Ectodermal cell (in vitro differentiated cells): ENCODE measurements at regions not wholly inside any gene's neighbourhood (a gene's known extent, or its start where the extent isn't known, plus 50 kb on each side); places are given as distances from the start of the nearest gene placed in this dataset.

Experiments
- H3K27ac ChIP-seq: 2 replicates; pipeline ENCODE4 v1.7.0; 2013; ENCODE audit warnings: mild to moderate bottlenecking, low read depth, low read length; ENCODE audit not compliant: insufficient read depth, poor library complexity, severe bottlenecking
- H3K27me3 ChIP-seq: 2 replicates; pipeline ENCODE4 v1.7.0; 2013; ENCODE audit warnings: mild to moderate bottlenecking, low read length; ENCODE audit not compliant: insufficient read depth, control insufficient read depth, poor library complexity, severe bottlenecking
- H3K36me3 ChIP-seq: one replicate; pipeline ENCODE4 v1.7.0; 2013; ENCODE audit warnings: low read length; ENCODE audit not compliant: control insufficient read depth, insufficient read depth
- H3K4me1 ChIP-seq: one replicate; pipeline ENCODE4 v1.7.0; 2013; ENCODE audit warnings: low read length; ENCODE audit not compliant: control insufficient read depth, insufficient read depth
- H3K4me3 ChIP-seq: 2 replicates; pipeline ENCODE4 v1.7.0; 2013; ENCODE audit warnings: low read depth, low read length, control low read depth; ENCODE audit not compliant: insufficient read depth
- H3K9me3 ChIP-seq: 2 replicates; pipeline ENCODE4 v1.7.0; 2013; ENCODE audit warnings: mild to moderate bottlenecking, low read length, moderate library complexity; ENCODE audit not compliant: control insufficient read depth
- whole genome bisulfite sequencing, 2 experiments: methylation state at CpG; one replicate each; pipeline ENCODE4 v1.1.7; 2013; ENCODE audit warnings: missing lambda C conversion rate in 2 of 2; 5-methylcytosine and 5-hydroxymethylcytosine counted together

GRCh38 chr14:87879389-87879788, 113.6 kb downstream of the GALC start:
- H3K36me3 ChIP-seq: no peaks in the 10 kb centered on the region
- H3K27me3 ChIP-seq: no peaks in the 10 kb centered on the region
- H3K4me3 ChIP-seq: no peak overlapping the region
- 87 to 91% methylated on average over 4 to 5 of the region's 5 CpGs for WGBS, 2 experiments
- no peak overlapping the region for H3K27ac ChIP-seq
- no peaks in the 10 kb centered on the region for H3K4me1 ChIP-seq
- H3K9me3 ChIP-seq: no peaks in the 10 kb centered on the region

DNA sequence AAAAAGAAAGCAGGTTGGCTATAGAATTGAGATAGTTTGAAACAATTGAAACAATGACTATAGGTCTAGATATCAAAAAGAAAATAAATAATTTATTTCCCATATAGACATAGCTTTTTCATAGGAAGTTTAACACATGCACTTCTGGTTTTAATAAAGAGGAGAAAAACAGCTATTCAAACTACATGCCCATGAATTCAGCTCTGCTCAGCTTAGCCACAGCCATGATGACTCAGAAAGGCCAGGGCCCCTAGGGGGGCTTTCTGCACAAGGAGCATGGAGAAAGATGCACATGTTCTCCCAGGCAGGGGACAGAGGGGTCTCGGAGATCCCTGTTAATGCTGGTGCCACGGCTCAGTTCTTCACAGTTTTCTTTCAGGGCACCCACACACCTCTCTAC, 114.0 kb downstream of the GALC start:
- H3K36me3 ChIP-seq: no peaks in the 10 kb centered on the region
- H3K4me3 ChIP-seq: no peak overlapping the region
- 61 to 68% methylated on average over 2 of the region's 2 CpGs for WGBS, 2 experiments
- H3K27ac ChIP-seq: no peak overlapping the region
- H3K27me3 ChIP-seq: no peaks in the 10 kb centered on the region
- no peaks in the 10 kb centered on the region for H3K4me1 ChIP-seq
- H3K9me3 ChIP-seq: no peaks in the 10 kb centered on the region

DNA sequence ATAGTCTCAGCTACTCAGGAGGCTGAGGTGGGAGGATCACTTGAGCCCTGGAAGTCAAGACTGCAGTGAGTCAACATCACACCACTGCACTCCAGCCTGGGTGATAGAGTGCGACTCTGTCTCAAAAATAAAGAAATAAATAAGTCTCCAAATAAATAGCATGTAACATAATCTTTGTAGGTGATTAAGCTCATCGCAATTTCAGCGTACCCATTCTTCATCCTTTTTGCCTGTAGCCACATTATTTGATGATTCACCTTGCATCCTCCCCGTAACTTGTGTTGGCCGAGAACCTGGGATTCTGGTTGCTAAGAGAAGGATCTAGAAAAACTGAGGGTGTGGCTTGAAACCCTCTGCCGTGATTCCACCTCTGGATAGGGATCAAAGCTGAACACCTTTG, 115.1 kb downstream of the GALC start:
- H3K27ac ChIP-seq: no peak overlapping the region
- WGBS, 2 experiments: 94 to 96% methylated on average over 4 to 6 of the region's 6 CpGs
- no peaks in the 10 kb centered on the region for H3K9me3 ChIP-seq
- no peaks in the 10 kb centered on the region for H3K4me1 ChIP-seq
- H3K4me3 ChIP-seq: no peak overlapping the region
- no peaks in the 10 kb centered on the region for H3K27me3 ChIP-seq
- H3K36me3 ChIP-seq: no peaks in the 10 kb centered on the region

GRCh38 chr14:87874676-87875075, 118.3 kb downstream of the GALC start:
- Histone ChIP-seq H3K27ac (no peak overlapping the region), H3K9me3 (no peaks in the 10 kb centered on the region), H3K36me3 (no peaks in the 10 kb centered on the region), H3K27me3 (no peaks in the 10 kb centered on the region), H3K4me3 (no peak overlapping the region), H3K4me1 (no peaks in the 10 kb centered on the region)
- WGBS, 2 experiments: 73 to 89% methylated on average over 2 of the region's 2 CpGs

DNA sequence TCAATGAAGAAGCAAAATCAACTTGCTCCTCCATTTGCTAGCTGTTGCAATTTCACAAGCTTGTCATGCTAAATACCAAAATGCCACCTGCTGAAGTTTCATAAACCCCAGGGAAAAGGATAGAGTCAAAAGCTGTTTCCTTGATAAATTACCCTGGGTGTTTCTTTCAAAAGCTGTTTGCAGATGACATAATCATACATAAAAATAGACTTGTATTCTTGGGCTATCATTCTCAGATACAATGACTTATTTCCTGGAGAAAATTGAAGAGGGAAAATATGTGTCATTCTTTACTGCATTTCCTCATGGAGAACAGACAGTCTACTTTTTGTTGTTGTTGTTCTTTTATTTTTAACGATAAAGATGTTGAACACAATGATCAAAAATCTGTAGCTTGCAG, 119.2 kb downstream of the GALC start:
- H3K4me3 ChIP-seq: no peak overlapping the region
- no peaks in the 10 kb centered on the region for H3K36me3 ChIP-seq
- no peaks in the 10 kb centered on the region for H3K9me3 ChIP-seq
- no peak overlapping the region for H3K27ac ChIP-seq
- WGBS, 2 experiments: 83 to 100% methylated on average over 1 of the region's 1 CpG
- H3K27me3 ChIP-seq: no peaks in the 10 kb centered on the region
- no peaks in the 10 kb centered on the region for H3K4me1 ChIP-seq

- 88 to 90% methylated on average over 3 to 4 of the region's 4 CpGs for WGBS, 2 experiments
- Histone ChIP-seq H3K36me3 (no peaks in the 10 kb centered on the region), H3K27me3 (no peaks in the 10 kb centered on the region), H3K9me3 (no peaks in the 10 kb centered on the region), H3K27ac (no peak overlapping the region), H3K4me3 (no peak overlapping the region), H3K4me1 (no peaks in the 10 kb centered on the region)
These were observed 123.1 kb downstream of the GALC start for GRCh38 chr14:87869619-87870583.

DNA sequence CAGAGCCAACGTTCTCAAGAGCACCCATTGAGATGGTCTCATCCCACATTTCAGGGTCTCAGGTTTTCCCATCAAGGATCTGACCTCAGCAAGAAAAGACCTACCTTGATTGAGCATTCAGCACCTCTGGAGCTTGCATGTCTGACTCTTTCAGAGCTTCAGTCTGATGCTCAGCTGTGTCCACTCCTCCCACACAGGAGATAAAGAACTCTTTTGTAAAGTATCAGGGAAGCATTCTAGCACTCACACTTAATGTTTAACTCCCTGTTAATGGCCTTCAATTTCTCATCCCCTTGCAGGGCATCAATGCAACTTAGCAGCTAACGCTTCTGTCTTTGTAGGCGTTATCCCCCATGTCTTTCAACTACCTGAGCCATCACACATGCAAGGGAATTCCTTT, 124.1 kb downstream of the GALC start:
- no peaks in the 10 kb centered on the region for H3K36me3 ChIP-seq
- no peaks in the 10 kb centered on the region for H3K9me3 ChIP-seq
- H3K4me1 ChIP-seq: no peaks in the 10 kb centered on the region
- WGBS, 2 experiments: 88 to 94% methylated on average over 3 of the region's 3 CpGs
- no peak overlapping the region for H3K4me3 ChIP-seq
- H3K27ac ChIP-seq: no peak overlapping the region
- H3K27me3 ChIP-seq: no peaks in the 10 kb centered on the region

GRCh38 chr14:87866116-87866515, 126.9 kb downstream of the GALC start:
- no peak overlapping the region for H3K27ac ChIP-seq
- H3K36me3 ChIP-seq: no peaks in the 10 kb centered on the region
- H3K9me3 ChIP-seq: no peaks in the 10 kb centered on the region
- no peak overlapping the region for H3K4me3 ChIP-seq
- no peaks in the 10 kb centered on the region for H3K27me3 ChIP-seq
- H3K4me1 ChIP-seq: no peaks in the 10 kb centered on the region
- 73 to 76% methylated on average over 3 of the region's 3 CpGs for WGBS, 2 experiments

GRCh38 chr14:87864356-87865270, 128.4 kb downstream of the GALC start:
- 93 to 95% methylated on average over 7 of the region's 7 CpGs for whole genome bisulfite sequencing, 2 experiments

GRCh38 chr14:87863047-87863446, 129.9 kb downstream of the GALC start:
- no peaks in the 10 kb centered on the region for H3K36me3 ChIP-seq
- H3K27ac ChIP-seq: no peak overlapping the region
- no peak overlapping the region for H3K4me3 ChIP-seq
- 89 to 96% methylated on average over 2 to 3 of the region's 3 CpGs for WGBS, 2 experiments
- no peaks in the 10 kb centered on the region for H3K9me3 ChIP-seq
- no peaks in the 10 kb centered on the region for H3K27me3 ChIP-seq
- H3K4me1 ChIP-seq: no peaks in the 10 kb centered on the region

More at GRCh38 chr14:87864356-87865270, 128.4 kb downstream of the GALC start:
- Histone ChIP-seq H3K9me3 (no peaks in the 10 kb centered on the region), H3K27me3 (no peaks in the 10 kb centered on the region), H3K4me3 (no peak overlapping the region), H3K27ac (no peak overlapping the region), H3K4me1 (no peaks in the 10 kb centered on the region), H3K36me3 (no peaks in the 10 kb centered on the region)
